Activated CD8-positive, alpha-beta T cell treated with anti-CD3 and anti-CD28 coated beads for 36 hours (primary cell): ENCODE measurements at regions not wholly inside any gene's neighbourhood (a gene's known extent, or its start where the extent isn't known, plus 50 kb on each side); places are given as distances from the start of the nearest gene placed in this dataset.
A peak's percentile ranks its signal among the peaks of the same experiment; 100 is the strongest.

Experiments used
- ATAC-seq: fragments of 200-7000 bp; cut with Tn5 transposase; one replicate; pipeline ENCODE4 v1.10.0; 2021; ENCODE audit warnings: mild to moderate bottlenecking, moderate library complexity
- CTCF ChIA-PET: fragments of 350-600 bp; sonication (Branson Sonifier 250); formaldehyde crosslinking; loops from one replicate; lab custom pipeline; 2021; ENCODE audit warnings: antibody characterized with exemption; lab: Charles Lee
- POLR2A ChIA-PET: fragments of 350-600 bp; sonication (Branson Sonifier 250); formaldehyde crosslinking; loops from one replicate; lab custom pipeline; 2021; ENCODE audit warnings: antibody characterized with exemption; lab: Charles Lee
- DNase-seq: peaks from one replicate; pipeline ENCODE4 v3.0.0-alpha.2; 2020
- H3K27ac Mint-ChIP-seq: one replicate; pipeline ENCODE4 v1.8.0; 2021; ENCODE audit warnings: mild to moderate bottlenecking, mixed read lengths
- H3K27me3 Mint-ChIP-seq: one replicate; pipeline ENCODE4 v1.8.0; 2021; ENCODE audit warnings: mixed read lengths
- H3K36me3 Mint-ChIP-seq: one replicate; pipeline ENCODE4 v1.8.0; 2021; ENCODE audit warnings: low read depth, mixed read lengths
- H3K4me1 Mint-ChIP-seq: one replicate; pipeline ENCODE4 v1.8.0; 2021; ENCODE audit warnings: low read depth, mixed read lengths
- H3K4me3 Mint-ChIP-seq: one replicate; pipeline ENCODE4 v1.8.0; 2021; ENCODE audit warnings: mild to moderate bottlenecking, moderate library complexity, mixed read lengths
- H3K9me3 Mint-ChIP-seq: one replicate; pipeline ENCODE4 v1.8.0; 2021; ENCODE audit warnings: mixed read lengths
- CTCF ChIP-seq: fragments of 200-600 bp; IDR thresholded peaks from one replicate; pipeline ENCODE4 v1.8.0; 2022; ENCODE audit warnings: antibody characterized with exemption, mild to moderate bottlenecking
- intact Hi-C: fragments of 100-400 bp; cut with micrococcal nuclease; formaldehyde crosslinking; loops from one replicate; pipeline ENCODE4 v1.10.0; 2022

- no peaks in the 10 kb centered on the region for H3K9me3 Mint-ChIP-seq
- ChIA-PET POLR2A (interaction anchor here (0.7 kb wide), 1 partner anchor 441 kb away, joined by 3 read pairs; no protein-coding TSS in a partner anchor), CTCF (interaction anchor here (0.6 kb wide), 1 partner anchor 173 kb away, joined by 3 read pairs; no protein-coding TSS in a partner anchor)
- H3K4me1 Mint-ChIP-seq, result no peaks in the 10 kb centered on the region
- no peaks in the 10 kb centered on the region for H3K36me3 Mint-ChIP-seq
- ATAC-seq (no peak), DNase-seq (peak; percentile 11)
- no peak for TF ChIP-seq CTCF
- H3K27ac Mint-ChIP-seq, result no peak overlapping the region
- intact Hi-C loops, result no loop called here
- no peak overlapping the region for H3K4me3 Mint-ChIP-seq
- no peaks in the 10 kb centered on the region for H3K27me3 Mint-ChIP-seq
Measured at GRCh38 chr2:120949027-120949956, 213.6 kb downstream of the GLI2 start.

- intact Hi-C loops, result no loop called here
- Mint-ChIP-seq H3K36me3 (no peaks in the 10 kb centered on the region), H3K9me3 (no peaks in the 10 kb centered on the region), H3K27ac (no peak overlapping the region), H3K4me3 (no peak overlapping the region), H3K27me3 (no peaks in the 10 kb centered on the region), H3K4me1 (no peaks in the 10 kb centered on the region)
- TF ChIP-seq CTCF, result no peak
- DNase-seq (no peak), ATAC-seq (no peak)
- ChIA-PET CTCF (interaction anchor here (0.6 kb wide), 1 partner anchor 172 kb away, joined by 3 read pairs; no protein-coding TSS in a partner anchor), POLR2A (no interaction called here)
Measured at GRCh38 chr2:120949957-120950590, 214.4 kb downstream of the GLI2 start.

GRCh38 chr2:120951693-120952092 lies 216.0 kb downstream of the GLI2 start:
- Mint-ChIP-seq H3K4me3 (no peak overlapping the region), H3K27me3 (no peaks in the 10 kb centered on the region), H3K27ac (no peak overlapping the region), H3K4me1 (no peaks in the 10 kb centered on the region), H3K9me3 (no peaks in the 10 kb centered on the region), H3K36me3 (no peaks in the 10 kb centered on the region)
- intact Hi-C loops, result no loop called here
- DNase-seq (no peak), ATAC-seq (no peak)
- CTCF ChIA-PET, result no interaction called here
- no peak for TF ChIP-seq CTCF
- POLR2A ChIA-PET, result no interaction called here

DNA sequence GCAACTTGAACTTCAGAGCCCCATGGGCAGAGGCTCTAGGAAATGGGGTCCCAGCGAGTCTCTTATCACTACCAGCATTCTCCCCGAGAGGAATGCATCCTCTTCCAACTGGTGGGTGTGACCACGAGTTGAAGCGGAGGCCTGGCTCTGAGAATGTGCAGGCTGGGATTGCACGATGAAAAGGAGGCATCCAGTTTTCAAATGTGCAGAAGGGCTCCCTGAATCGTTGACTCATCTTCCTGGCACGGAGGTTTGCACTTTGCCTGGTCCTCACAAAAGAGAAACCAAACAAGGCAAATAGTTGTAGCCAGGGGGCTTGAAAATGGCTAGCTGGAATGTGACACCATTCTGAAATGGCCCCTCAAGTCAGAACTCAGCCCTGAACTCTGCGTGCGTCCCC lies 216.7 kb downstream of the GLI2 start:
- DNase-seq (no peak), ATAC-seq (no peak)
- intact Hi-C loops, result no loop called here
- CTCF ChIA-PET, result no interaction called here
- no peak overlapping the region for H3K27ac Mint-ChIP-seq
- H3K27me3 Mint-ChIP-seq, result no peaks in the 10 kb centered on the region
- no peaks in the 10 kb centered on the region for H3K9me3 Mint-ChIP-seq
- TF ChIP-seq CTCF, result no peak
- POLR2A ChIA-PET, result no interaction called here
- H3K36me3 Mint-ChIP-seq, result no peaks in the 10 kb centered on the region
- H3K4me1 Mint-ChIP-seq, result no peaks in the 10 kb centered on the region
- H3K4me3 Mint-ChIP-seq, result no peak overlapping the region
